ENCODE measurements at regions not wholly inside any gene's neighbourhood (a gene's known extent, or its start where the extent isn't known, plus 50 kb on each side); places are given as distances from the start of the nearest gene placed in this dataset.

DNA sequence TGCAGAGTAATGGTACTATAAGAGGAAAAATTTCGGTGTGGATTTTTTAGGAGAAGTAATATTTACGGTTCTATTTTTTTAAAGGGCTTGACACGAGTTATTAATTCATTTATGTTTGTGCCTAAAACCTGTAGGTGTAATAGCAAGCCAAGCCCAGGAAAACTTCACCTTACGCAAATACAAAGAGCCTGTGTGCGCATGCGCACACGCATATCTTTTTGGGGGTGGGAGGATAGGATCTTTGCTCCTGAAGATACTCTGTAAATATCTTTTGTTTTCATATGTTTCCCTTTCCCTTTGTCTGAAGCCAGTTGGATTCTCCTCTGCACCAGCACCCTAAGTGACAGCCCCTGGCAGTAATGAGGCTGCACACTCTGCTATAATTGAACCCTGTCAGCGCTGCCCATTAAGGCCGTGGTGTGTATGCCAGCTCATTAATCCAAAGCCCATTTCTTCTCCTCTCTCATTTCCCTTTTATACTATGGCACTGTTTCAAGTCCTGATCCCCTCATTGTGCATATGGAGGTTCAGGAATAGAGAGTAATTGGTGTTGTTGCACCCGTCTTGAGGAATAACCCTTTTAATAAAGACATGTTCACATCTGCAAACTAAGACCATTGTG, 327.2 kb upstream of the E2F7 start:
- ATAC-seq (ENCODE audit: low read depth) (no peak), DNase-seq (no peak)
- Mint-ChIP-seq H3K4me1 (no peaks in the 10 kb centered on the region), H3K27ac (no peak overlapping the region), H3K4me3 (no peak overlapping the region), H3K9me3 (ENCODE audit: insufficient read depth) (no peaks in the 10 kb centered on the region), H3K27me3 (no peaks in the 10 kb centered on the region)
- TF ChIP-seq, protein P1, sequence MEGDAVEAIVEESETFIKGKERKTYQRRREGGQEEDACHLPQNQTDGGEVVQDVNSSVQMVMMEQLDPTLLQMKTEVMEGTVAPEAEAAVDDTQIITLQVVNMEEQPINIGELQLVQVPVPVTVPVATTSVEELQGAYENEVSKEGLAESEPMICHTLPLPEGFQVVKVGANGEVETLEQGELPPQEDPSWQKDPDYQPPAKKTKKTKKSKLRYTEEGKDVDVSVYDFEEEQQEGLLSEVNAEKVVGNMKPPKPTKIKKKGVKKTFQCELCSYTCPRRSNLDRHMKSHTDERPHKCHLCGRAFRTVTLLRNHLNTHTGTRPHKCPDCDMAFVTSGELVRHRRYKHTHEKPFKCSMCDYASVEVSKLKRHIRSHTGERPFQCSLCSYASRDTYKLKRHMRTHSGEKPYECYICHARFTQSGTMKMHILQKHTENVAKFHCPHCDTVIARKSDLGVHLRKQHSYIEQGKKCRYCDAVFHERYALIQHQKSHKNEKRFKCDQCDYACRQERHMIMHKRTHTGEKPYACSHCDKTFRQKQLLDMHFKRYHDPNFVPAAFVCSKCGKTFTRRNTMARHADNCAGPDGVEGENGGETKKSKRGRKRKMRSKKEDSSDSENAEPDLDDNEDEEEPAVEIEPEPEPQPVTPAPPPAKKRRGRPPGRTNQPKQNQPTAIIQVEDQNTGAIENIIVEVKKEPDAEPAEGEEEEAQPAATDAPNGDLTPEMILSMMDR (IDR thresholded peaks at IDR 0.05) = no peak
- TF ChIP-seq EZH2 (IDR thresholded peaks at IDR 0.05; ENCODE audit: borderline replicate concordance, insufficient read depth, low read depth, low read length, poor library complexity, severe bottlenecking) = no peak
- Histone ChIP-seq H3K36me3 (replicated peaks in 1 of 2; ENCODE audit: control extremely low read depth in 1 of 2, control insufficient read depth in 1 of 2, extremely low read depth in 1 of 2, insufficient read depth in 2 of 2, low read length in 1 of 2) (no peaks in the 10 kb centered on the region), H3K27ac (ENCODE audit: low read length in 2 of 2) (no peak overlapping the region), H3K27me3 (replicated peaks in 1 of 4; ENCODE audit: control extremely low read depth in 1 of 4, control insufficient read depth in 3 of 4, insufficient read depth in 4 of 4, low read length in 3 of 4) (no peaks in the 10 kb centered on the region), H3K9ac (ENCODE audit: low read length) (no peak overlapping the region), H4K20me1 (ENCODE audit: control insufficient read depth, insufficient read depth, low read length, poor library complexity, severe bottlenecking) (no peaks in the 10 kb centered on the region), H3K79me2 (ENCODE audit: control insufficient read depth, insufficient read depth, low read length) (no peaks in the 10 kb centered on the region), H3K4me2 (replicated peaks; ENCODE audit: low read depth, low read length, poor library complexity, severe bottlenecking) (no peak overlapping the region), H2AFZ (ENCODE audit: insufficient read depth, low read depth, low read length, poor library complexity, severe bottlenecking) (no peak overlapping the region), H3K9me3 (ENCODE audit: control extremely low read depth in 1 of 3, control insufficient read depth in 2 of 3, insufficient read depth in 1 of 3, low read length in 2 of 3) (no peaks in the 10 kb centered on the region), H3K4me1 (ENCODE audit: control insufficient read depth in 2 of 2, insufficient read depth in 2 of 2, low read length in 2 of 2) (no peaks in the 10 kb centered on the region), H3K4me3 (ENCODE audit: control extremely low read depth in 1 of 5, extremely low read depth in 1 of 5, insufficient read depth in 1 of 5, low read depth in 2 of 5, low read length in 4 of 5) (no peak overlapping the region)
- intact Hi-C loops (cut with micrococcal nuclease) = no loop called here
- CTCF ChIA-PET = no interaction called here
- WGBS (ENCODE audit: insufficient coverage) = 75% methylated on average over 3 of the region's 10 CpGs
- POLR2A ChIA-PET = no interaction called here

DNA sequence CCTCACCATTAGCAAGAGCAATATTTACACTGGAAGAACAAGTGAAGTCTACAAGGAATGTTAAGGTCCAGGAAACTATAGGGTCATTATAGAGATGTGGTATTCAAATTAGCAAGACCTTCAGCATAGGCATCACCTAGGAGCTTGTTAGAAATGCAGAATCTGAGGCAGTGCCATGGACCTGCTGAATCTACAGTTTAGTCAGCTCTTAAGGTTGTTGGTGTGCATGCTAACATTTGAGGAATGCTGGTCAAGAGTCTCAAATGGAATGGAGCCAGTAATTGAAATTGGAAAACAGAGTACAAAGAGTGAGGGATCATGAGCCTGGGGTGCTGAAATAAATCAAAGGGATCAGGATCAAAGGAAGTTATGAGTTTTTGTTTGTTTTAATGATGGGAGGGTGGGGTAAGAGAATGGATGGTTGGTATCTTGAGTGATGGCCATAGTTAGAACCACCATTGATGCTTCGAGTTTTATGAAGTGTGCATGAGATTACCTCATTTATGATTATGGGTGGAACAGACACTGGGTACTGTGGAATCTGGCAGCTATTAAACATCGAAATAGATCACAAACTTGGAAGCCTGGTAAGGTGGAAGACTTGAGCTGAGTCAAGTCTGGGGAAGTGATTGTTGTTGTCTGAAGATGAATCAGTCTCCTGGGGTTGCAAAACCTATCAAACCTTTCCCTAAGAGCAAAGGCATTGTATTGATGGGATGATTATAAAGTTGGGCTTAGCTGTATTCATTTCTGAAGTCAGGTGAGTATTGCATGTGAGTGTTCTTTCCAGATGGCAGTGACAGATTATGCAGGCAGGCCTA, 323.3 kb upstream of the E2F7 start:
- H3K9me3 ChIP-seq (ENCODE audit: control extremely low read depth in 1 of 3, control insufficient read depth in 2 of 3, insufficient read depth in 1 of 3, low read length in 2 of 3) = no peaks in the 10 kb centered on the region
- intact Hi-C loops (cut with micrococcal nuclease) = no loop called here
- no peak overlapping the region for H3K4me3 ChIP-seq (ENCODE audit: control extremely low read depth in 1 of 5, extremely low read depth in 1 of 5, insufficient read depth in 1 of 5, low read depth in 2 of 5, low read length in 4 of 5)
- no peaks in the 10 kb centered on the region for H4K20me1 ChIP-seq (ENCODE audit: control insufficient read depth, insufficient read depth, low read length, poor library complexity, severe bottlenecking)
- no peak overlapping the region for H3K9ac ChIP-seq (ENCODE audit: low read length)
- POLR2A ChIA-PET = no interaction called here
- H3K4me3 Mint-ChIP-seq = no peak overlapping the region
- no peaks in the 10 kb centered on the region for H3K27me3 Mint-ChIP-seq
- H2AFZ ChIP-seq (ENCODE audit: insufficient read depth, low read depth, low read length, poor library complexity, severe bottlenecking) = no peak overlapping the region
- CTCF ChIA-PET = no interaction called here
- no peaks in the 10 kb centered on the region for H3K36me3 ChIP-seq (replicated peaks in 1 of 2; ENCODE audit: control extremely low read depth in 1 of 2, control insufficient read depth in 1 of 2, extremely low read depth in 1 of 2, insufficient read depth in 2 of 2, low read length in 1 of 2)
- no peak overlapping the region for H3K4me2 ChIP-seq (replicated peaks; ENCODE audit: low read depth, low read length, poor library complexity, severe bottlenecking)
- H3K27me3 ChIP-seq (replicated peaks in 1 of 4; ENCODE audit: control extremely low read depth in 1 of 4, control insufficient read depth in 3 of 4, insufficient read depth in 4 of 4, low read length in 3 of 4) = no peaks in the 10 kb centered on the region
- no peak overlapping the region for H3K27ac ChIP-seq (ENCODE audit: low read length in 2 of 2)
- no peaks in the 10 kb centered on the region for H3K9me3 Mint-ChIP-seq (ENCODE audit: insufficient read depth)
- no peaks in the 10 kb centered on the region for H3K79me2 ChIP-seq (ENCODE audit: control insufficient read depth, insufficient read depth, low read length)
- ATAC-seq (ENCODE audit: low read depth) (no peak), DNase-seq (no peak)
- 93% methylated on average over 2 of the region's 2 CpGs for WGBS (ENCODE audit: insufficient coverage)
- no peak overlapping the region for H3K27ac Mint-ChIP-seq
- H3K4me1 Mint-ChIP-seq = no peaks in the 10 kb centered on the region
- H3K4me1 ChIP-seq (ENCODE audit: control insufficient read depth in 2 of 2, insufficient read depth in 2 of 2, low read length in 2 of 2) = no peaks in the 10 kb centered on the region
- TF ChIP-seq EZH2 (IDR thresholded peaks at IDR 0.05; ENCODE audit: borderline replicate concordance, insufficient read depth, low read depth, low read length, poor library complexity, severe bottlenecking) = no peak
- TF ChIP-seq, protein P1 (IDR thresholded peaks at IDR 0.05) = no peak
